ENCODE measurements at regions not wholly inside any gene's neighbourhood (a gene's known extent, or its start where the extent isn't known, plus 50 kb on each side); places are given as distances from the start of the nearest gene placed in this dataset.

DNA sequence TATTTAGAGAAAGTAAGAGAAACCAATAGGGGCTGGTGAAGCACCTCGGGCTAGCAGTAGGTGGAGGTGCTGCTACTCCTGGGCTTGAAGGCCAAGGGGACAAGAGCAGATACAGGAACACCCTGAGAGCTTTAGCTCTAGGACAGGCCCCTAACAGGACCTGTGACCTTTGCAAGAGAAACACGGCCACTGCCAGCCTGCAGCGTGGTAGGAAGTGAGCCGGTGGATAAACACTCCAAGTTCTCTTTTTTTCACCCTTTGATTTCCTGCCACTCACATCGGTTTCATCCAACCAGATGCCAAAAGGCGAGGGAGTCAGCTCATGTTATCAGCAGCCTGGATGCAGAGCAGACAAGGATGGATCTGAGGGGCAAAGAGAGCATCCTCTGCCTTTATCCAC, 66.8 kb upstream of the SPRED2 start:
- no peak for DNase-seq (ENCODE audit: low spot score)

DNA sequence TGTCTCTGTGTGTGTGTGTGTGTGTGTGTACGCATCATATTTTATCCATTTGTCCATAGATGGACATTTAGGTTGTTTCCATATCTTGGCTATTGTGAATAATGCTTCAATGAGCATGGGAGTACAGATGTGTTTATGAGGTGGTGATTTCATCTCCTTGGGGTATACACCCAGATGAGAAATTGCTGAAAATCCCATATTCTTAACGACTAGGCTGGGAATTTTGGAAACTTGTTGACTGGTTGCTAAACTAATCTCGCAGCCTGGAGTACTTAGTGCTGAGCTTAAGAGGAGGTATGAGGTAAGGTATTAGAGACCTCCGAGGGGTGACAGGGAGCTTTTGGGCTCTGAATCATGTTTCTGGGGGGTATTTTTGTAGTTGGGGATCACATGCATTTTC, 66.0 kb upstream of the SPRED2 start:
- DNase-seq (ENCODE audit: low spot score), result no peak

DNA sequence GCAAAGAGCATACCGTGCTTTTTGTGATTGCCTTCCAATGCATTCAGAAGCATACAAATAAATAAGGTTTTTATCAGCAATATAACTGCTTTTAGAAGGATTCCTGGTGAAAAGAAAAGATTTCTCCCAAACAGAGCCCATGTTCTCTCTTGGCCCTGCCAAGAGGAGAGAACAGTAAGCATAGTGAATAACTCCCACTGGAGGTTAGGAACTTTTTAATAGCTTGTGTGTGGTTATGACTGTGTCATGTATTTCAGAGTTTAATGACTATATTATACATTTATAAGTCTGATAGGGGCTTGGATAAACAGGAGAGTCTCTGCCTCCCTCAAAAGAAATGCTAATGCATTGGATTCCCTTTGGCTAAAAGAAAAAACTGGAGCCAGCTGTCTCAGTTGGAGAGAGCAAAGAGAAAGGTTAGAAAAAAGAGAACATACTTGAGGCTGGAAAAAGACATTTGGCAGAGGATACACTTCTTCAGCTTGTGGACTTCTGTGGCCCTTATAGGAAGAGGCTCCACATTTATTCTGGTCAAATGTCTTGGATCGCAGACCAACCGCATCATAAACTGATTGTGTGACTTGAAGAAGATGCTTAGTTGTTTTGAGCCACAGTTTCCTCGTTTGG, 63.0 kb upstream of the SPRED2 start:
- no peak for DNase-seq (ENCODE audit: low spot score)

DNA sequence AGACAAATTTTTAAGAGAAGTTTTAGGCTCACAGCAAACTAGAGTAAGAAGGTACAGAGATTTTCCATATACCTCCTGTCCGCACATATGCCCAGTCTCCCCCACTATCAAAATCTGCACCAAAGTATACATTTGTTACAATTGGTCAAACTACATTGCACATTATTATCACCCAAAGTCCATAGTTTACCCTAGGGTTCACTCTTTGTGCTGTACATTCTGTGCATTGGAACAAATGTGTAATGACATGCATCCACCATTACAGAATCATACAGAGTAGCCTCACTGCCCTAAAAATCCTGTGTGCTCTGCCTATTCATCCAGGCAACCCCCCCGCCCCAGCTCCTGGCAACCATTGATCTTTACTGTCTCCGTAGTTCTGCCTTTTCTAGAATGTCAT, 61.7 kb upstream of the SPRED2 start:
- no peak for DNase-seq (ENCODE audit: low spot score)

DNA sequence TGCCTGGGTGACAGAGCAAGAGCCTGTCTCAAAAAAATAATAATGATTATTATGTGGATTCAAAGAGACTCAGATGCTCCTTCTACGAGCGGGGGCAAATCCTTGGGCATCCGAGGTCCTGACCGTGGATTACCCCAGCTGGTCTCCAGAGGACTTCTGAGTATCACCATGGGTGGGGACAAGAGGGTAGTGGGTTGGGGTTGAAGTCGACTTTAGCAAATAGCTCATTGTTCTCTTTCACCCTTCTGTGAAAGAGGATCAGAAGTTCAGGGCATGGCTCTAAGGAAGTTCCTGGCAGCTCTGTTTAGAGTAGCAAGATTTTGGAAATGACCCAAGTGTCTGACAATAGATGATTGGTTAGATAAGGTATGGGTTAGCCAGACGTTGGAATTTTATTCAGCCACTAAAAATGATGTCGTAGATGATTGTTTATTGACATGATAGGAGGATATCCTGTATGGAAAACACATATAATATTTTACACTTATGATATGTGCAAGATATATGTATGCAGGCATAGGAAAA, 59.0 kb upstream of the SPRED2 start:
- no peak for DNase-seq (ENCODE audit: low spot score)

DNA sequence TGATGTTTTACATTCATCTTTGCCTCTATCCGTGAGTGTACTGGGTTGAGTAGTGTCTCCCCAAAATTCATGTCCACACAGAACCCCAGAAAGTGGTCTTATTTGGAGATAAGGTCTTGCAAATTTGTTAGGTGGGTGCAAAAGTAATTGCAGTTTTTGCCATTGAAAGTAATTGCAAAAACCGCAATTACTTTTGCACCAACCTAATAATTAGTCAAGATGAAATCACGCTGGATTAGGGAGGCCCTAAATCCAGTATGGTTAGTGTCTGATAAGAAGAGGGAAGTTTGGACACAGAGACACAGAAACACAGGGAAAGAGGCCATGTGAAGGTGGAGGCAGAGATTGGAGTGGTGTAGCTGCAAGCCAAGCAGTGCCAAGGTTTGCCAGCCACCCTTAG, 57.8 kb upstream of the SPRED2 start:
- DNase-seq (ENCODE audit: low spot score), result no peak

DNA sequence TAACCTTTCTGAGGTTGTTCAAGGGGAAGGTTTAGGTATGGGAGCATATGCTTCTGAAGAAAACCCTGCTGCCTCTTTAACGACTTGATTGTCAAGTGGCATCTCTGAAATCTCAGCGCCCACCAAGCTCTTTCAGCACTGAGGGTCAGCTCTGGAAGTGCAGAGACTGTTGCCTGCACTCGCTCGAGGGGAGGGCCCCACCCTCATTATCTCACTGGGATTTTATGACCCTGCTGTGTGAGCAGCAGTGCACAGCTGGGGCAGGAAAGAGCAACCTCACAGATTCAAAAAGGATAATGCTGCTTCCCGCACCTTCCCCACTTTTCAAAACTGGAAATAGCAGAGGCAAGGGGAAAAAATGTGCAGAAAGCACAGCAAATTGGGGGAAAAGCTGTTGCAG, 56.9 kb upstream of the SPRED2 start:
- DNase-seq (ENCODE audit: low spot score), result no peak

DNA sequence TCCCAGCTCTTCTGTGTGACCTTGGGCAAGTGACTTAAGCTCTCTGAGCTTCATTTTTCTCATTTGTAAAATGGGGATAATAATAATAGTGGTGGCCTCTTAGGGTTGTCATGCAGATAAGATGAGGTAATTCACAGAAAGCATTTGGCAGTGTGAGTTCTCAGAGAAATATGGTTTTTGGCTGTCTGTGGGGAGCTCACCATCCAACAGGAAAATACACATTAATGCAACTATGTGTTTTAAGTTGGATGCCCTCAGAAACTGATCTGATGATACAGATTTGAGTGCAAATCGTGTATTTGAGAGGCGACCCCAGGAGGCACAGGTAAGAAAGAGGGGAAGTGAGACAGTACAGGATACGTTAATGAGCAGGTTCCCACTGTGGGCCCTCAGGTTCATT, 56.1 kb upstream of the SPRED2 start:
- no peak for DNase-seq (ENCODE audit: low spot score)

DNA sequence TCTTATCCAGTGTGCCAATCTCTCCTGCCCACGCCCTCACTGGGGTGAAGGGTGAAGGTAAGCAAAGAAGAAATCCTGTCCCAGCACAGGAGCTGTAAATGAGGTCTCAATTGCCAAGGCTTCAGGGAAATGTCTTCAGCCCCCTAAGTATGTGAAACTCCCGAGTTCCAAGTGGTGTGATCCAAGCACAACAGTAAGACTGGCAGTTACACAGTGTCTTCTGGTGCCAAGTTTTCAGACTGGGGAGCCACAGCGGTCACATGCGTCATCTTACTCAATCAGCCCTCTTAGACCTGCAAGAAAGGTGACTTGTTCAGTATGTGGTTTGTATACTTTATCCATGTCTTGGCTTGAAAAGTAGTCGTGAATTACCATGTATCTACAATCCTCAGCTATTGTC, 55.0 kb upstream of the SPRED2 start:
- DNase-seq (ENCODE audit: low spot score), result no peak

DNA sequence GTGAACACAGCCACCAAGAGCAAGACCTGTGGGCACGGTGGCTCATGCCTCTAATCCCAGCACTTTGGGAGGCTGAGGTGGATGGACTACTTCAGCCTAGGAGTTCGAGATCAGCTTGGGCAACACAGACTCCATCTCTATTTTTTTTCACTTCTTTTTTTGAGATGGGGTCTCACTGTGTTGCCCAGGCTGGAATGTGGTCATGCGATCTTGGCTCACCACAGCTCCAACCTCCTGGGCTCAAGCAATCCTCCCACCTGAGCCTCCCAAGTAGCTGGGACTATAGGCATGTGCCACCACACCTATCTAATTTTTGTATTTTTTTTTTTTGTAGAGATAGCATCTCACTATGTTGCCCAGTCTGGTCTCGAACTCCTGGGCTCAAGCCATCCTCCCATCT, 54.4 kb upstream of the SPRED2 start:
- DNase-seq (ENCODE audit: low spot score), result no peak

DNA sequence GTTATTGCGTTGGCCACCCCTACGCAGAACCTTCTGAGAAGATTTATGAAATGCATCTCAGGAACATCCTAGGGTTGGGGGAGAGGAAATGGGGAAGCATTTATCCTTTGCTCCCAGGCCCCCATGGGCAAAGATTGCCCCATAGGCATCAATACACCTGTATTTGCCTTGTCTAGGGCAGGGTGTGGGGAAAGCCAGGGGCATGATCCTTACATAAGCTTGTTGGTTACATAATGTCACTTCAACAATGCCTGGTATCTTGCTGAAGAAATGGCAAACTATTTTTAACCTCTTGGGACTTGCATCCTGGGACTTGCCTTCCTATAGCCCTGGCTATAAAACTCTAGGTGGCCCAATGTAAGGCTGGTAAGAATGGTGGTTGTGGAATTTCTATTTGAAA, 53.9 kb upstream of the SPRED2 start:
- no peak for DNase-seq (ENCODE audit: low spot score)

DNA sequence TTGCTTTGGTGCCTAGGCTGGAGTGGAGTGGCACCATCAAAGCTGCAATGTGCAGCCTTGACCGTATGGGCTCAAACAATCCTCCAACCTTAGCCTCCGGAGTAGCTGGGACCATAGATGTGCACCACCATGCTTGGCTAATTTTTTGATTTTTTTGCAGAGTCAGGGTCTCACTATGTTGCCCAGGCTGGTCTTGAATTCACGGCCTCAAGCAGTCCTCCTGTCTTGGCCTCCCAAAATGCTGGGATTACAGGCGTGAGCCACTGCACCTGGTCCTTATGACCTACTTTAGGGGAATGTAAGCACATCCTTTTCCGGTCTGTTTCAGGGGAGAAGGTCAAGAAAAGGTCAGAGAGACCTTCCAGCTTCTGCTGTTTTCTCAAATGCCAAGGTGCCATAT, 53.4 kb upstream of the SPRED2 start:
- no peak for DNase-seq (ENCODE audit: low spot score)

DNA sequence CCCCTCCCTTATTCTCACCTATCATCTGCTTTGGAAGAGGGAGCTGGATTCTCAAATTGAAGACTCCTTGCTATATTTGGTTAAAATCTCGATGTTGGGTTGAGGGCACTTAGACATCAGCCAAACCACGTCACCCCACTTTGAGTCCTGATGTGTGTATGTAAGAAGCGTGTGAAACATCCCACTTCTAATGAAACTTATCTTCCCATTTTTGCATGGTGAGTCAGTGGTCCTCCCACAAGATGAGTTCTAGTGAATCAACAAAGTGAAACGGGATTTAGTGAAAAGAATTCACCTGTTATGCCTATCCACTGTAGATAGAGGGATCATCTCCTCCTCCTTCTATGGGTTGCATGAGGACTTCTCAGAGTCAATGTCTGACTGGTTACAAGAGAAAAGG, 51.4 kb upstream of the SPRED2 start:
- no peak for DNase-seq (ENCODE audit: low spot score)

DNA sequence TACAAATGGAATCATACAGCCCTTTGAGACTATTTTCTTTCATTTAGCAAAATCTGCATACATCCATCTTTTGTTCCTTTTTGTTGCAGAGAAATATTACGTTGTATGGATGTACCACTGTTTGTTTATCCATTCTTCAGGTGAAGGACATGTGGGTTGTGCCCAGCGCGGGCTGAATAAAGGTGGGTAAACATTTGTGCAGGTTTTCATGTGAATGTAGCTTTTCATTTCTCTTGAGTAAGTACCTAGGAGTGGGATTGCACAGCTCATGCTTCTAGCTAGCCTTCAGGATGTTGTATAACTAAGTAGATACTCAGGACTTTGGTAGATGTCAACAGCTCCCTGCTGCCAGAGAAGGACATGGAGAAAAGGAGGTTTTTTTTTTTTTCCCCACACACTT, 50.6 kb upstream of the SPRED2 start:
- no peak for DNase-seq (ENCODE audit: low spot score)
